ENCODE measurements at regions not wholly inside any gene's neighbourhood (a gene's known extent, or its start where the extent isn't known, plus 50 kb on each side); places are given as distances from the start of the nearest gene placed in this dataset.

- H3K9me3 Mint-ChIP-seq, result peaks cover 15% of the 10 kb centered on the region
- Histone ChIP-seq H3K4me1 (ENCODE audit: insufficient read depth) (peaks cover 11% of the 10 kb centered on the region; the same call in 1 of the 2 replicates), H3F3A (replicated peaks; ENCODE audit: low read depth) (no peaks in the 10 kb centered on the region), H3K4me3 (no peak overlapping the region), H2AFZ (no peak overlapping the region), H3K36me3 (ENCODE audit: insufficient read depth) (no peaks in the 10 kb centered on the region), H3K79me2 (replicated peaks; ENCODE audit: insufficient read depth) (no peaks in the 10 kb centered on the region), H3K9me2 (ENCODE audit: insufficient read depth) (peaks cover 9% of the 10 kb centered on the region; the same call in 1 of the 2 replicates), H3K27ac (ENCODE audit: low read depth) (no peak overlapping the region), H3K27me3 (ENCODE audit: insufficient read depth) (no peaks in the 10 kb centered on the region), H3K4me2 (no peak overlapping the region), H4K20me1 (replicated peaks; ENCODE audit: insufficient read depth) (no peaks in the 10 kb centered on the region)
- no peak for ATAC-seq
- H3K4me1 Mint-ChIP-seq, result peaks cover 16% of the 10 kb centered on the region
- no peak overlapping the region for H3K27ac Mint-ChIP-seq
- H3K4me3 Mint-ChIP-seq, result no peak overlapping the region
- no peak for DNase-seq (ENCODE audit: low spot score)
- TF ChIP-seq POLR2AphosphoS5 (IDR thresholded peaks at IDR 0.05; ENCODE audit: low read depth), result no peak
- TF ChIP-seq STAT1 (IDR thresholded peaks at IDR 0.05; ENCODE audit: unreplicated experiment), result no peak
- TF ChIP-seq NANOG (IDR thresholded peaks at IDR 0.05; ENCODE audit: borderline replicate concordance), result no peak
- no peak for TF ChIP-seq ZNF462 (CRISPR knock-in tag; IDR thresholded peaks at IDR 0.05)
- TF ChIP-seq CREB1 (CRISPR knock-in tag; IDR thresholded peaks at IDR 0.05; ENCODE audit: low read depth), result no peak
- TF ChIP-seq EZH2phosphoT487 (IDR thresholded peaks at IDR 0.05; ENCODE audit: unreplicated experiment), result no peak
- no peak for TF ChIP-seq JUNB (IDR thresholded peaks at IDR 0.05; ENCODE audit: unreplicated experiment)
- no peak for TF ChIP-seq ZNF114 (CRISPR knock-in tag; IDR thresholded peaks at IDR 0.05)
- no peak for TF ChIP-seq REST (IDR thresholded peaks at IDR 0.05; ENCODE audit: unreplicated experiment)
- TF ChIP-seq CTCF (conservative IDR thresholded peaks at IDR 0.05; ENCODE audit: low read depth in 2 of 2), result no peak
- TF ChIP-seq EZH2 (IDR thresholded peaks at IDR 0.05; ENCODE audit: low read depth, unreplicated experiment), result no peak
- TF ChIP-seq ETS1 (IDR thresholded peaks at IDR 0.05), result no peak
- TF ChIP-seq ZNF331 (CRISPR knock-in tag; IDR thresholded peaks at IDR 0.05; ENCODE audit: low read depth), result no peak
- peaks cover 3% of the 10 kb centered on the region for H3K27me3 Mint-ChIP-seq (ENCODE audit: insufficient read depth, low read depth, poor library complexity)
- peaks cover 4% of the 10 kb centered on the region; the same call in 1 of the 3 replicates for H3K36me3 Mint-ChIP-seq (ENCODE audit: low read depth)
Observed at GRCh38 chr1:38186566-38186965, 140.0 kb upstream of the POU3F1 start.

Data from GM23338 (cell line).